ENCODE measurements at regions not wholly inside any gene's neighbourhood (a gene's known extent, or its start where the extent isn't known, plus 50 kb on each side); places are given as distances from the start of the nearest gene placed in this dataset.

DNA sequence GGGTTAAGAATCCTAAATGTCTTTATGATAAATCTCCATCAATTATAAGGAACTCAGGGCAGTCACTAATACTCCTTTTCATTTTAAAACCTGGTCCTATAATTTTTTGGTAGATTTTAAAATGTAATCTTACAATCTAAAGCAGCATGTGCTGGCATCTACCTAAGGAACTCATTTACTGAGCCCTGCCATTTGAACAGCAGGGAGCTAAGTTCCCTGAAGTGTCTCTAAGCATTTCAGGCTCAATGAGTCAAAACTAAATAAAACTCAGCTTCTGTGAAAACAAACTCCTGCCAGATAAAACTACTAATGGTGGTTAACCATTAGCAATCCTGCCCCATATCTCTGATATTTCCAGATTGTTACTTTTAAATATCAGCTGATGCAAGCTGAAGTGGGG is 1371.8 kb upstream of the PRMT6 start:
- TF ChIP-seq, protein P1, sequence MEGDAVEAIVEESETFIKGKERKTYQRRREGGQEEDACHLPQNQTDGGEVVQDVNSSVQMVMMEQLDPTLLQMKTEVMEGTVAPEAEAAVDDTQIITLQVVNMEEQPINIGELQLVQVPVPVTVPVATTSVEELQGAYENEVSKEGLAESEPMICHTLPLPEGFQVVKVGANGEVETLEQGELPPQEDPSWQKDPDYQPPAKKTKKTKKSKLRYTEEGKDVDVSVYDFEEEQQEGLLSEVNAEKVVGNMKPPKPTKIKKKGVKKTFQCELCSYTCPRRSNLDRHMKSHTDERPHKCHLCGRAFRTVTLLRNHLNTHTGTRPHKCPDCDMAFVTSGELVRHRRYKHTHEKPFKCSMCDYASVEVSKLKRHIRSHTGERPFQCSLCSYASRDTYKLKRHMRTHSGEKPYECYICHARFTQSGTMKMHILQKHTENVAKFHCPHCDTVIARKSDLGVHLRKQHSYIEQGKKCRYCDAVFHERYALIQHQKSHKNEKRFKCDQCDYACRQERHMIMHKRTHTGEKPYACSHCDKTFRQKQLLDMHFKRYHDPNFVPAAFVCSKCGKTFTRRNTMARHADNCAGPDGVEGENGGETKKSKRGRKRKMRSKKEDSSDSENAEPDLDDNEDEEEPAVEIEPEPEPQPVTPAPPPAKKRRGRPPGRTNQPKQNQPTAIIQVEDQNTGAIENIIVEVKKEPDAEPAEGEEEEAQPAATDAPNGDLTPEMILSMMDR (IDR thresholded peaks at IDR 0.05) = no peak
- TF ChIP-seq EZH2 (IDR thresholded peaks at IDR 0.05) = no peak
